NB4 (cell line): ENCODE measurements at regions not wholly inside any gene's neighbourhood (a gene's known extent, or its start where the extent isn't known, plus 50 kb on each side); places are given as distances from the start of the nearest gene placed in this dataset.

Experiments used
- MYC ChIP-seq: IDR thresholded peaks from 2 replicates; pipeline ENCODE4 v1.6.1; 2011; ENCODE audit warnings: low read depth, low read length
- POLR2A ChIP-seq: IDR thresholded peaks from 2 replicates; pipeline ENCODE4 v1.6.1; 2011; ENCODE audit warnings: mild to moderate bottlenecking; ENCODE audit not compliant: insufficient read length; ENCODE audit errors: extremely low read depth
- TF ChIP-seq, protein P1 (sequence below): IDR thresholded peaks from 2 replicates; pipeline ENCODE4 v1.6.1; 2011; ENCODE audit warnings: low read depth, low read length
- TF ChIP-seq, protein P2 (sequence below): IDR thresholded peaks from one replicate; pipeline ENCODE4 v1.5.1; 2012; ENCODE audit warnings: low read depth, low read length

DNA sequence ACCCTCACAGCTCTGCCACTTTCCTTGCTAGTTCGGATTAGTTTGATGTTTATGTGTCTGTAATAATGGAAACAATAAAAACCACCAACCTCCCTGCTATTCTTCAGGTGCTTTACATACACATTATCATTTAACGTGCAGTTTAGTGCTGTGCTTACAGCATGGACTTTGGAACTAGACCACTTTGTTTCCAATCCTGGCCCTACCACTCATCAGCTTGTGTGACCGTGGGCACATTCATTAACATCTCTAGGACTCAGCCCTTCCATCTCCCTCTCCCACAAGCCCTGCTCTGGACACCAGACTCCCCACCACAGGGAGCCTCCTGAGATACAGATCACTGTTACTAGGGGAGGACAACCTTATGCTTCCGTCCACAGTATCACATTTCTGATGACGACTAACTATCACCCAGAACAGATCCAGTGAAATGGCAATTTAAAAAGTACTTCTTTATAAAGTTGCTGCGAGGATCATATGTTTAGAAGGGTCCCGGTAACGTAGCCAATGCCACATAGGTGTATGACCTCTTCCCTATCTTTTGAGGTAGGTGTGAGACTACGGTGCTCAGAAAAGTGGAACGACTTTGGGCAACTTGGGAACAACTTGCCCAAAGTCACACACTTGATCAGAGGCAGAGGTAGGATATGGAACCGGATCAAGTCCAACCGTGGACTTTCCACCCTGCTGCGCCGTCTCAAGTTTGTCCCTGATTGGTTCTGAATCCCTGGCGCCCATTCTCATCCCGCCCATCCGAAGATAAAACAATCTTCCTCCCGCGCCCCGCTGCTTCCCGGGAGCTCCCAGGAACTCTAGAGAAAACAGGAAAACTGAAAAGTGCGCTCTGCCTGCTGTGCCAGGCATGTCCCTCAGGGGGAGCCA lies 132.4 kb upstream of the NIPBL start:
- TF ChIP-seq, protein P1, sequence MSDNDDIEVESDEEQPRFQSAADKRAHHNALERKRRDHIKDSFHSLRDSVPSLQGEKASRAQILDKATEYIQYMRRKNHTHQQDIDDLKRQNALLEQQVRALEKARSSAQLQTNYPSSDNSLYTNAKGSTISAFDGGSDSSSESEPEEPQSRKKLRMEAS: no peak
- TF ChIP-seq, protein P2, sequence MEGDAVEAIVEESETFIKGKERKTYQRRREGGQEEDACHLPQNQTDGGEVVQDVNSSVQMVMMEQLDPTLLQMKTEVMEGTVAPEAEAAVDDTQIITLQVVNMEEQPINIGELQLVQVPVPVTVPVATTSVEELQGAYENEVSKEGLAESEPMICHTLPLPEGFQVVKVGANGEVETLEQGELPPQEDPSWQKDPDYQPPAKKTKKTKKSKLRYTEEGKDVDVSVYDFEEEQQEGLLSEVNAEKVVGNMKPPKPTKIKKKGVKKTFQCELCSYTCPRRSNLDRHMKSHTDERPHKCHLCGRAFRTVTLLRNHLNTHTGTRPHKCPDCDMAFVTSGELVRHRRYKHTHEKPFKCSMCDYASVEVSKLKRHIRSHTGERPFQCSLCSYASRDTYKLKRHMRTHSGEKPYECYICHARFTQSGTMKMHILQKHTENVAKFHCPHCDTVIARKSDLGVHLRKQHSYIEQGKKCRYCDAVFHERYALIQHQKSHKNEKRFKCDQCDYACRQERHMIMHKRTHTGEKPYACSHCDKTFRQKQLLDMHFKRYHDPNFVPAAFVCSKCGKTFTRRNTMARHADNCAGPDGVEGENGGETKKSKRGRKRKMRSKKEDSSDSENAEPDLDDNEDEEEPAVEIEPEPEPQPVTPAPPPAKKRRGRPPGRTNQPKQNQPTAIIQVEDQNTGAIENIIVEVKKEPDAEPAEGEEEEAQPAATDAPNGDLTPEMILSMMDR: peak; percentile 66
- no peak for TF ChIP-seq POLR2A
- TF ChIP-seq MYC: no peak
